B cell (primary cell): ENCODE measurements at regions not wholly inside any gene's neighbourhood (a gene's known extent, or its start where the extent isn't known, plus 50 kb on each side); places are given as distances from the start of the nearest gene placed in this dataset.

Source experiments
- EZH2 ChIP-seq: IDR thresholded peaks from 2 replicates; pipeline ENCODE4 v1.6.1; 2012; ENCODE audit warnings: borderline replicate concordance, low read depth, mild to moderate bottlenecking, moderate library complexity, low read length; ENCODE audit not compliant: insufficient read depth, poor library complexity, severe bottlenecking
- TF ChIP-seq, protein P1 (sequence below): fragments of 200-600 bp; IDR thresholded peaks from one replicate; pipeline ENCODE4 v1.8.0; 2022; ENCODE audit warnings: antibody characterized with exemption, mild to moderate bottlenecking

DNA sequence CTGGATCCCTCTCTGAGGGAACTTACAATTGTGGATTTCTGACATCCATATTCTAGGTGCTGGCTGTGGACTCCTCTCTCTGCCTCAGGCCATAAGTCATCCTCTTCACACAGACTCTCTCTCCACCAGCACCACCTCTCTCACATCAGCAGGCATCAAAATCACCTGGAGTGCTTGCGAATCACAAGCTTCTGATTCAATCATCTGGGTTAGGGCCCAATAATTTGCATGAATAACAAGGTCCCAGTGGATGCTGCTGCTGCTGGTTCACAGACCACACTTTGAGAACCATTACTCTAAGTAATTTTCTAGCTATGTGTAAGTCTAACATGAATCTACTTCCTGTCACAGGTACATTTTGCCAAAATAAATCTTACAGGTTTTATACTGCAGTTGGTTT lies 214.9 kb downstream of the DSEL start:
- TF ChIP-seq, protein P1, sequence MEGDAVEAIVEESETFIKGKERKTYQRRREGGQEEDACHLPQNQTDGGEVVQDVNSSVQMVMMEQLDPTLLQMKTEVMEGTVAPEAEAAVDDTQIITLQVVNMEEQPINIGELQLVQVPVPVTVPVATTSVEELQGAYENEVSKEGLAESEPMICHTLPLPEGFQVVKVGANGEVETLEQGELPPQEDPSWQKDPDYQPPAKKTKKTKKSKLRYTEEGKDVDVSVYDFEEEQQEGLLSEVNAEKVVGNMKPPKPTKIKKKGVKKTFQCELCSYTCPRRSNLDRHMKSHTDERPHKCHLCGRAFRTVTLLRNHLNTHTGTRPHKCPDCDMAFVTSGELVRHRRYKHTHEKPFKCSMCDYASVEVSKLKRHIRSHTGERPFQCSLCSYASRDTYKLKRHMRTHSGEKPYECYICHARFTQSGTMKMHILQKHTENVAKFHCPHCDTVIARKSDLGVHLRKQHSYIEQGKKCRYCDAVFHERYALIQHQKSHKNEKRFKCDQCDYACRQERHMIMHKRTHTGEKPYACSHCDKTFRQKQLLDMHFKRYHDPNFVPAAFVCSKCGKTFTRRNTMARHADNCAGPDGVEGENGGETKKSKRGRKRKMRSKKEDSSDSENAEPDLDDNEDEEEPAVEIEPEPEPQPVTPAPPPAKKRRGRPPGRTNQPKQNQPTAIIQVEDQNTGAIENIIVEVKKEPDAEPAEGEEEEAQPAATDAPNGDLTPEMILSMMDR, result no peak
- no peak for TF ChIP-seq EZH2
